H9 (cell line): ENCODE measurements at regions not wholly inside any gene's neighbourhood (a gene's known extent, or its start where the extent isn't known, plus 50 kb on each side); places are given as distances from the start of the nearest gene placed in this dataset.

Experiments
- DNase-seq: peaks from one replicate; pipeline ENCODE4 v3.0.0-alpha.2; 2017
- H2AFZ ChIP-seq: one replicate; pipeline ENCODE4 v1.6.1; 2013; ENCODE audit warnings: mild to moderate bottlenecking, low read length, control low read depth, moderate library complexity
- H2AK5ac ChIP-seq: 2 replicates; pipeline ENCODE4 v1.6.1; 2013; ENCODE audit warnings: low read length, control low read depth, mixed read lengths; ENCODE audit not compliant: insufficient read length
- H2BK120ac ChIP-seq: one replicate; pipeline ENCODE4 v1.6.1; 2013; ENCODE audit warnings: low read depth, mild to moderate bottlenecking, low read length, control low read depth, inconsistent platforms; ENCODE audit not compliant: poor library complexity, severe bottlenecking
- H2BK12ac ChIP-seq: 2 replicates; pipeline ENCODE4 v1.6.1; 2013; ENCODE audit warnings: low read length, control low read depth, mixed read lengths, low read depth; ENCODE audit not compliant: insufficient read length
- H2BK15ac ChIP-seq: 2 replicates; pipeline ENCODE4 v1.6.1; 2013; ENCODE audit warnings: low read depth, low read length, control low read depth
- H2BK20ac ChIP-seq: one replicate; pipeline ENCODE4 v1.6.1; 2013; ENCODE audit warnings: low read depth, mild to moderate bottlenecking, low read length, control low read depth, inconsistent platforms; ENCODE audit not compliant: poor library complexity, severe bottlenecking
- H2BK5ac ChIP-seq: 2 replicates; pipeline ENCODE4 v1.6.1; 2013; ENCODE audit warnings: low read length, control low read depth, mixed read lengths; ENCODE audit not compliant: insufficient read length
- H3K14ac ChIP-seq: 2 replicates; pipeline ENCODE4 v1.6.1; 2013; ENCODE audit warnings: low read length, control low read depth; ENCODE audit not compliant: insufficient read depth
- H3K18ac ChIP-seq: 2 replicates; pipeline ENCODE4 v1.6.1; 2013; ENCODE audit warnings: low read depth, mild to moderate bottlenecking, mixed read lengths, low read length, control low read depth; ENCODE audit not compliant: insufficient read length
- H3K23ac ChIP-seq: 2 replicates; pipeline ENCODE4 v1.6.1; 2013; ENCODE audit warnings: low read length, control low read depth, mixed read lengths, low read depth; ENCODE audit not compliant: insufficient read length
- H3K23me2 ChIP-seq: 2 replicates; pipeline ENCODE4 v1.6.1; 2013; ENCODE audit warnings: low read depth, mild to moderate bottlenecking, mixed read lengths, low read length, control low read depth; ENCODE audit not compliant: insufficient read length, poor library complexity, severe bottlenecking
- H3K27ac ChIP-seq: 2 replicates; pipeline ENCODE4 v1.5.1; 2013; ENCODE audit warnings: low read length, control low read depth, mixed read lengths, low read depth; ENCODE audit not compliant: insufficient read length
- H3K27me3 ChIP-seq: 2 replicates; pipeline ENCODE4 v1.6.1; 2013; ENCODE audit warnings: low read length, control low read depth, inconsistent platforms; ENCODE audit not compliant: insufficient read depth
- H3K4ac ChIP-seq: 2 replicates; pipeline ENCODE4 v1.6.1; 2013; ENCODE audit warnings: low read depth, mild to moderate bottlenecking, control low read depth, inconsistent platforms, low read length, moderate library complexity
- H3K4me1 ChIP-seq: 2 replicates; pipeline ENCODE4 v1.6.1; 2013; ENCODE audit warnings: low read length, control low read depth, inconsistent platforms; ENCODE audit not compliant: insufficient read depth
- H3K4me2 ChIP-seq: 2 replicates; pipeline ENCODE4 v1.6.1; 2013; ENCODE audit warnings: low read length, control low read depth, mixed read lengths; ENCODE audit not compliant: insufficient read length, insufficient read depth
- H3K56ac ChIP-seq: 2 replicates; pipeline ENCODE4 v1.6.1; 2013; ENCODE audit warnings: low read depth, mild to moderate bottlenecking, mixed read lengths, low read length, control low read depth; ENCODE audit not compliant: insufficient read length
- H3K79me1 ChIP-seq: 2 replicates; pipeline ENCODE4 v1.6.1; 2013; ENCODE audit warnings: low read depth, mild to moderate bottlenecking, moderate library complexity, low read length, control low read depth, inconsistent platforms; ENCODE audit not compliant: insufficient read depth, poor library complexity, severe bottlenecking
- H3K79me2 ChIP-seq: 2 replicates; pipeline ENCODE4 v1.6.1; 2013; ENCODE audit warnings: low read length, control low read depth, inconsistent platforms; ENCODE audit not compliant: insufficient read depth
- H3K9ac ChIP-seq: 2 replicates; pipeline ENCODE4 v1.6.1; 2013; ENCODE audit warnings: low read length, control low read depth, mixed read lengths; ENCODE audit not compliant: insufficient read length; ENCODE audit errors: extremely low read depth
- H3K9me3 ChIP-seq: one replicate; pipeline ENCODE4 v1.6.1; 2013; ENCODE audit warnings: low read depth, low read length, inconsistent platforms; ENCODE audit not compliant: control insufficient read depth
- H3T11ph ChIP-seq: one replicate; pipeline ENCODE4 v1.6.1; 2013; ENCODE audit warnings: mild to moderate bottlenecking, low read length, control low read depth, inconsistent platforms
- H4K20me1 ChIP-seq: one replicate; pipeline ENCODE4 v1.6.1; 2013; ENCODE audit not compliant: control insufficient read depth, insufficient read length, insufficient read depth
- H4K5ac ChIP-seq: 2 replicates; pipeline ENCODE4 v1.6.1; 2013; ENCODE audit warnings: low read depth, mild to moderate bottlenecking, mixed read lengths, low read length, control low read depth; ENCODE audit not compliant: insufficient read length
- H4K8ac ChIP-seq: replicated peaks from 2 replicates; pipeline ENCODE4 v1.6.1; 2013; ENCODE audit warnings: low read length, control low read depth, mixed read lengths, low read depth; ENCODE audit not compliant: insufficient read length
- H4K91ac ChIP-seq: 2 replicates; pipeline ENCODE4 v1.6.1; 2013; ENCODE audit warnings: low read depth, mild to moderate bottlenecking, moderate library complexity, mixed read lengths, low read length, control low read depth; ENCODE audit not compliant: insufficient read length
- H3K27ac Mint-ChIP-seq, 3 experiments: 2 replicates in 2 of 3; 3 replicates in 1 of 3; pipeline ENCODE4 v1.8.0; 2020 to 2021; ENCODE audit warnings: mixed read lengths in 3 of 3, mild to moderate bottlenecking in 1 of 3, moderate library complexity in 1 of 3
- H3K27me3 Mint-ChIP-seq: 2 replicates; pipeline ENCODE4 v1.8.0; 2021; ENCODE audit warnings: low read depth, mild to moderate bottlenecking, moderate library complexity, mixed read lengths
- H3K36me3 Mint-ChIP-seq, 3 experiments: 2 replicates in 2 of 3; 3 replicates in 1 of 3; pipeline ENCODE4 v1.8.0; 2020 to 2021; ENCODE audit warnings: low read depth in 3 of 3, mixed read lengths in 3 of 3; ENCODE audit not compliant: insufficient read depth in 1 of 3
- H3K4me1 Mint-ChIP-seq, 2 experiments: 2 replicates each; pipeline ENCODE4 v1.8.0; 2020; ENCODE audit warnings: mixed read lengths in 2 of 2
- H3K4me3 Mint-ChIP-seq, 2 experiments: 2 replicates in 1 of 2; 3 replicates in 1 of 2; pipeline ENCODE4 v1.8.0; 2020 to 2021; ENCODE audit warnings: mild to moderate bottlenecking in 2 of 2, mixed read lengths in 2 of 2, moderate library complexity in 1 of 2
- H3K9me3 Mint-ChIP-seq, 2 experiments: 2 replicates in 1 of 2; 3 replicates in 1 of 2; pipeline ENCODE4 v1.8.0; 2020; ENCODE audit warnings: mild to moderate bottlenecking in 2 of 2, mixed read lengths in 2 of 2, moderate library complexity in 1 of 2
- WGBS: extraction: QIAGEN DNeasy Blood & Tissue Kit; methylation state at CpG from one replicate; pipeline ENCODE4 v1.1.7; 2013; ENCODE audit warnings: missing lambda C conversion rate, low lambda C conversion rate, mixed read lengths; ENCODE audit not compliant: insufficient read length; ENCODE audit errors: extremely low coverage; 5-methylcytosine and 5-hydroxymethylcytosine counted together
- TF ChIP-seq, protein P1 (sequence below): fragments of 200-600 bp; sonication (generic); conservative IDR thresholded peaks from 3 replicates; pipeline ENCODE4 v1.8.0; 2021; ENCODE audit warnings: antibody characterized with exemption, mild to moderate bottlenecking

DNA sequence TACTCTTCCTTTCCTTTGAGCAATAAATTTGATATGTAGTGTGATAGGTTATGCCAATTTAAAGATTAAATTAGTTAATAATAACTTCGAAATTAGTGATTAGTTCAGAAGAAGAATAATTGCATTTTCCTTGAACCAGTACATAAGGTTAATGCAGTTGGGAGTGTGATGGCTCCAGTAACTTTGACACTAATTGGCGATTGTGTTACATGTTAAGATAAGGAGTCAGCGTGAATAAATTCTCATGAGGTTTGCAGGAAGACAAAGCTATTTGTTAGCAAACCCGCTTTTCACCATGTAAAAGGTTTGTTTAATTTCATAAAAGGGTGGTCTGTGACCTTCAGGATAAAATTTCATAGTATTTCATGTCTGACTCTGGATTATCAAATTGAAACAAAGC, 1226.8 kb downstream of the SLC16A7 start:
- H3K4me3 Mint-ChIP-seq, result no peak overlapping the region
- no peak overlapping the region for H3K4ac ChIP-seq
- WGBS, result no CpG with 5 or more reads among the region's 4 CpGs

More for the DNA sequence above, 1226.8 kb downstream of the SLC16A7 start:
- no peak for DNase-seq
- Histone ChIP-seq H2BK20ac (no peak overlapping the region), H3K56ac (no peak overlapping the region), H2AFZ (no peak overlapping the region), H3K79me1 (no peaks in the 10 kb centered on the region), H3K27me3 (no peaks in the 10 kb centered on the region), H3K9me3 (no peaks in the 10 kb centered on the region), H3K23ac (no peak overlapping the region), H4K8ac (no peak overlapping the region), H2BK15ac (no peak overlapping the region), H2BK12ac (no peak overlapping the region), H3K4me1 (no peaks in the 10 kb centered on the region), H2BK120ac (no peak overlapping the region), H3K79me2 (no peaks in the 10 kb centered on the region), H4K20me1 (no peaks in the 10 kb centered on the region), H3K4me2 (no peak overlapping the region), H2AK5ac (no peak overlapping the region), H4K91ac (no peak overlapping the region), H3T11ph (no peak overlapping the region), H3K9ac (no peak overlapping the region), H4K5ac (no peak overlapping the region), H2BK5ac (no peak overlapping the region), H3K23me2 (no peaks in the 10 kb centered on the region), H3K18ac (no peak overlapping the region), H3K27ac (no peak overlapping the region), H3K14ac (no peak overlapping the region)
- no peaks in the 10 kb centered on the region for H3K4me1 Mint-ChIP-seq
- H3K9me3 Mint-ChIP-seq, result peaks cover 3 to 5% of the 10 kb centered on the region in 2 experiments; a peak in 3 of 5 replicates
- no peak overlapping the region for H3K27ac Mint-ChIP-seq
- peaks cover 0 to 5% (median 0%) of the 10 kb centered on the region in 3 experiments; a peak in 1 of 7 replicates for H3K36me3 Mint-ChIP-seq
- H3K27me3 Mint-ChIP-seq, result no peaks in the 10 kb centered on the region
- TF ChIP-seq, protein P1, sequence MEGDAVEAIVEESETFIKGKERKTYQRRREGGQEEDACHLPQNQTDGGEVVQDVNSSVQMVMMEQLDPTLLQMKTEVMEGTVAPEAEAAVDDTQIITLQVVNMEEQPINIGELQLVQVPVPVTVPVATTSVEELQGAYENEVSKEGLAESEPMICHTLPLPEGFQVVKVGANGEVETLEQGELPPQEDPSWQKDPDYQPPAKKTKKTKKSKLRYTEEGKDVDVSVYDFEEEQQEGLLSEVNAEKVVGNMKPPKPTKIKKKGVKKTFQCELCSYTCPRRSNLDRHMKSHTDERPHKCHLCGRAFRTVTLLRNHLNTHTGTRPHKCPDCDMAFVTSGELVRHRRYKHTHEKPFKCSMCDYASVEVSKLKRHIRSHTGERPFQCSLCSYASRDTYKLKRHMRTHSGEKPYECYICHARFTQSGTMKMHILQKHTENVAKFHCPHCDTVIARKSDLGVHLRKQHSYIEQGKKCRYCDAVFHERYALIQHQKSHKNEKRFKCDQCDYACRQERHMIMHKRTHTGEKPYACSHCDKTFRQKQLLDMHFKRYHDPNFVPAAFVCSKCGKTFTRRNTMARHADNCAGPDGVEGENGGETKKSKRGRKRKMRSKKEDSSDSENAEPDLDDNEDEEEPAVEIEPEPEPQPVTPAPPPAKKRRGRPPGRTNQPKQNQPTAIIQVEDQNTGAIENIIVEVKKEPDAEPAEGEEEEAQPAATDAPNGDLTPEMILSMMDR, result no peak
